IMR-90 (cell line): ENCODE measurements at regions not wholly inside any gene's neighbourhood (a gene's known extent, or its start where the extent isn't known, plus 50 kb on each side); places are given as distances from the start of the nearest gene placed in this dataset.

ENCODE experiments used
- ATAC-seq: fragments of 200-7000 bp; cut with Tn5 transposase; 2 replicates; pipeline ENCODE4 v1.9.1; 2020; ENCODE audit warnings: low read depth, mild to moderate bottlenecking, moderate library complexity
- BruUV-seq: library from RNA; stranded (reverse); fragments of 400-500 nt; replicated peaks from 2 replicates; lab custom pipeline; 2021; lab: Mats Ljungman, UMichigan
- CTCF ChIA-PET: fragments of 300-600 bp; formaldehyde crosslinking; extraction: SDS; loops from one replicate; lab custom pipeline; 2021; ENCODE audit warnings: antibody characterized with exemption; lab: Yijun Ruan, JAX
- POLR2A ChIA-PET: fragments of 300-600 bp; sonication (Branson Sonifier 250); formaldehyde crosslinking; loops from one replicate; lab custom pipeline; 2022; ENCODE audit warnings: antibody characterized with exemption; ENCODE audit not compliant: unreplicated experiment; lab: Charles Lee
- DNase-seq: peaks from one replicate; pipeline ENCODE4 v3.0.0; 2013
- H2AFZ ChIP-seq: replicated peaks from 2 replicates; pipeline ENCODE3; 2013; ENCODE audit warnings: low read length, mild to moderate bottlenecking; ENCODE audit not compliant: poor library complexity
- H2AK5ac ChIP-seq: 2 replicates; pipeline ENCODE4 v1.6.1; 2013; ENCODE audit warnings: low read depth, low read length, inconsistent platforms
- H2AK9ac ChIP-seq: replicated peaks from 2 replicates; pipeline ENCODE3; 2013; ENCODE audit warnings: mild to moderate bottlenecking, low read depth, low read length, moderate library complexity; ENCODE audit not compliant: poor library complexity
- H2BK120ac ChIP-seq: 2 replicates; pipeline ENCODE4 v1.6.1; 2013; ENCODE audit warnings: low read depth, low read length, inconsistent platforms
- H2BK15ac ChIP-seq: 3 replicates; pipeline ENCODE4 v1.6.1; 2013; ENCODE audit warnings: low read depth, low read length, inconsistent platforms
- H2BK20ac ChIP-seq: 2 replicates; pipeline ENCODE4 v1.6.1; 2013; ENCODE audit warnings: low read depth, mild to moderate bottlenecking, inconsistent platforms, low read length, moderate library complexity
- H2BK5ac ChIP-seq: 2 replicates; pipeline ENCODE4 v1.6.1; 2013; ENCODE audit warnings: mild to moderate bottlenecking, low read depth, low read length, inconsistent platforms; ENCODE audit not compliant: poor library complexity, severe bottlenecking
- H3K14ac ChIP-seq: replicated peaks from 2 replicates; pipeline ENCODE4 v1.6.1; 2013; ENCODE audit warnings: low read depth, low read length, inconsistent platforms
- H3K18ac ChIP-seq: 2 replicates; pipeline ENCODE4 v1.6.1; 2013; ENCODE audit warnings: low read depth, low read length, control low read depth
- H3K23ac ChIP-seq: 2 replicates; pipeline ENCODE4 v1.6.1; 2013; ENCODE audit warnings: low read depth, low read length, inconsistent platforms
- H3K27ac ChIP-seq: 2 replicates; pipeline ENCODE4 v1.5.1; 2013; ENCODE audit warnings: mild to moderate bottlenecking, control low read depth, low read length; ENCODE audit not compliant: insufficient read depth
- H3K27me3 ChIP-seq: 2 replicates; pipeline ENCODE4 v1.6.1; 2013; ENCODE audit warnings: low read length; ENCODE audit not compliant: control insufficient read depth, insufficient read depth
- H3K36me3 ChIP-seq: 2 replicates; pipeline ENCODE4 v1.6.1; 2013; ENCODE audit warnings: low read length, mixed read lengths; ENCODE audit not compliant: control insufficient read depth, insufficient read depth
- H3K4ac ChIP-seq: 2 replicates; pipeline ENCODE4 v1.6.1; 2013; ENCODE audit warnings: low read depth, low read length, inconsistent platforms
- H3K4me1 ChIP-seq: 2 replicates; pipeline ENCODE4 v1.6.1; 2013; ENCODE audit warnings: low read length, mixed read lengths; ENCODE audit not compliant: control insufficient read depth, insufficient read depth
- H3K4me2 ChIP-seq: 2 replicates; pipeline ENCODE4 v1.6.1; 2013; ENCODE audit warnings: low read depth, mild to moderate bottlenecking, control low read depth, low read length, moderate library complexity
- H3K4me3 ChIP-seq: 2 replicates; pipeline ENCODE4 v1.5.1; 2013; ENCODE audit warnings: low read depth, mild to moderate bottlenecking, control low read depth, low read length, moderate library complexity; ENCODE audit not compliant: insufficient read depth
- H3K56ac ChIP-seq: 2 replicates; pipeline ENCODE4 v1.6.1; 2013; ENCODE audit warnings: low read length, inconsistent platforms; ENCODE audit not compliant: insufficient read depth; ENCODE audit errors: extremely low read depth
- H3K79me1 ChIP-seq, 2 experiments: 2 replicates each; pipeline ENCODE4 v1.6.1; 2013; ENCODE audit warnings: low read length in 2 of 2, inconsistent platforms in 1 of 2, low read depth in 1 of 2
- H3K9ac ChIP-seq: 2 replicates; pipeline ENCODE4 v1.6.1; 2013; ENCODE audit warnings: low read depth, low read length, control low read depth
- H3K9me1 ChIP-seq: 2 replicates; pipeline ENCODE4 v1.6.1; 2013; ENCODE audit warnings: low read length, inconsistent platforms; ENCODE audit not compliant: insufficient read depth
- H3K9me3 ChIP-seq: 2 replicates; pipeline ENCODE4 v1.6.1; 2013; ENCODE audit warnings: low read length; ENCODE audit not compliant: control insufficient read depth, insufficient read depth
- H4K20me1 ChIP-seq: 2 replicates; pipeline ENCODE4 v1.6.1; 2013; ENCODE audit warnings: low read length, inconsistent platforms; ENCODE audit not compliant: insufficient read depth
- H4K5ac ChIP-seq: 2 replicates; pipeline ENCODE4 v1.6.1; 2013; ENCODE audit warnings: mild to moderate bottlenecking, low read depth, low read length, control low read depth
- H4K8ac ChIP-seq, 2 experiments: 2 replicates each; pipeline ENCODE4 v1.6.1; 2013; ENCODE audit warnings: low read depth in 2 of 2, low read length in 2 of 2, control low read depth in 1 of 2, inconsistent platforms in 1 of 2
- H4K91ac ChIP-seq: 2 replicates; pipeline ENCODE4 v1.6.1; 2013; ENCODE audit warnings: low read depth, low read length, inconsistent platforms; ENCODE audit not compliant: insufficient read depth
- BHLHE40 ChIP-seq: fragments of 150-350 bp; IDR thresholded peaks from 2 replicates; pipeline ENCODE4 v1.6.1; 2016; ENCODE audit warnings: mild to moderate bottlenecking, low read depth, low read length
- CEBPB ChIP-seq: IDR thresholded peaks from 2 replicates; pipeline ENCODE4 v1.6.1; 2012; ENCODE audit warnings: low read depth, low read length, improper control_type of control experiment
- CHD1 ChIP-seq: IDR thresholded peaks from 2 replicates; pipeline ENCODE4 v1.6.1; 2012; ENCODE audit warnings: low read depth, low read length, improper control_type of control experiment
- CTCF ChIP-seq: conservative IDR thresholded peaks from 2 replicates; pipeline ENCODE4 v1.5.1; 2012; ENCODE audit warnings: mild to moderate bottlenecking, low read depth, low read length, improper control_type of control experiment
- ELK1 ChIP-seq: fragments of 150-350 bp; IDR thresholded peaks from 2 replicates; pipeline ENCODE4 v1.6.1; 2016; ENCODE audit warnings: low read depth, mild to moderate bottlenecking, low read length, moderate library complexity, borderline replicate concordance
- FOS ChIP-seq: fragments of 150-350 bp; IDR thresholded peaks from 2 replicates; pipeline ENCODE4 v1.6.1; 2016; ENCODE audit warnings: low read depth, low read length
- MAFK ChIP-seq: IDR thresholded peaks from 2 replicates; pipeline ENCODE4 v1.6.1; 2012; ENCODE audit warnings: low read depth, low read length, improper control_type of control experiment
- MXI1 ChIP-seq: IDR thresholded peaks from 2 replicates; pipeline ENCODE4 v1.6.1; 2012; ENCODE audit warnings: low read depth, mild to moderate bottlenecking, low read length, moderate library complexity, borderline replicate concordance
- NFE2L2 ChIP-seq: fragments of 150-350 bp; IDR thresholded peaks from 2 replicates; pipeline ENCODE4 v1.6.1; 2016; ENCODE audit warnings: low read depth, mild to moderate bottlenecking, low read length
- POLR2A ChIP-seq: IDR thresholded peaks from 2 replicates; pipeline ENCODE4 v1.6.1; 2012; ENCODE audit warnings: mild to moderate bottlenecking, low read depth, low read length
- RAD21 ChIP-seq: IDR thresholded peaks from 2 replicates; pipeline ENCODE4 v1.6.1; 2012; ENCODE audit warnings: low read length, improper control_type of control experiment
- RFX5 ChIP-seq: IDR thresholded peaks from 2 replicates; pipeline ENCODE4 v1.8.0; 2012; ENCODE audit warnings: low read depth, mild to moderate bottlenecking, low read length, moderate library complexity
- SMC3 ChIP-seq: fragments of 150-350 bp; IDR thresholded peaks from 2 replicates; pipeline ENCODE4 v1.6.1; 2016; ENCODE audit warnings: low read depth, mild to moderate bottlenecking, antibody characterized with exemption, low read length, moderate library complexity
- USF2 ChIP-seq: fragments of 150-350 bp; IDR thresholded peaks from 2 replicates; pipeline ENCODE4 v1.6.1; 2017; ENCODE audit warnings: mild to moderate bottlenecking, antibody characterized with exemption, low read length, low read depth
- WGBS, 2 experiments: methylation state at CpG; one replicate each; pipeline versions ENCODE4 v1.1.5 to v1.1.7; 2013; ENCODE audit warnings: missing lambda C conversion rate in 2 of 2; ENCODE audit not compliant: insufficient read length in 1 of 2; ENCODE audit errors: extremely low coverage in 2 of 2; 5-methylcytosine and 5-hydroxymethylcytosine counted together
- dilution Hi-C: fragments of 300-500 bp; cut with HindIII; formaldehyde crosslinking; loops from one replicate; pipeline ENCODE4 v1.14.3; 2018; ENCODE audit warnings: low sequenced_read_pairs; ENCODE audit not compliant: unreplicated experiment
- in situ Hi-C: fragments of 300-500 bp; cut with MboI; formaldehyde crosslinking; loops from 3 replicates; pipeline ENCODE4 v1.14.3; 2019; ENCODE audit warnings: low sequenced_read_pairs, inconsistent platforms, mixed read lengths
- intact Hi-C: fragments of 100-400 bp; cut with micrococcal nuclease; formaldehyde crosslinking; loops from 2 replicates; pipeline ENCODE4 v1.10.0; 2022

DNA sequence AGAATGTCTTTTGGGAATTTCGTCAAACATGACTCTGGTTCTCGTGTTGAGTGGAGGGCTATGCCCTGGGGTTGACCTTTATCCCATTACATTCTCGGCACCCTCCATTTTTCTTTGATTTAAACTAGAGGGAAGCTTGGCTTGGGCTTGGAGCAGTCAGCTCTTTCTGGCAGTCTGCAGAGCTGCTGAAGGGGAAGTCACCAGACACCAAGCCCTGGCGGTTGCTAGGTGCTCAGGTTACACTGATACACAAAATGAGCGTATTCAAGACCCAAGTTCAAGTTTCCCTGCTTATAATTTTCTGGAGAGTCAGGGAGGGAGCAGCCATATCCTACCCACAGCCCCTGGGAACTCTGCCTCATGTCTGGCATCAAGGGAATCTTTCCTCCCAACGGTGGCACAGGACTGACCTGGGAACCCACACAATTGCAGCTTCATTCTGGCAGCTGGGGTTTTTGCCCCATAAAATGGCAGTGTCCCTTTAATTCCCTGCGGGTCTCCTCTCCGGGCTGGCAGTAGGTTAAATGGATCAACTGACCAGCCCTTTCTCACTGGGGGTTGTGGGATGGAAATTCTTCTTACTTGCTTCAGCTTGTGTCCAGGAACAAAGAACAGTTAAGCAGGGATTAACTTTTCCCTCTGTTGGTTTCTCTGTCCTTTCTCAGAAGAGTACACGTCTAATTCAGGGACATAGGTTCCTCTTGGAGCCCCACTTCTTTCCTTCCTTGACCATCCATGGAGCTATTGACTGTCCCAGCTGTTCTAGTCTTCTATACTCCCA is 110.0 kb upstream of the DLG1 start:
- ATAC-seq, result peak; percentile 59
- H3K79me1 ChIP-seq, result no peaks in the 10 kb centered on the region
- H3K27ac ChIP-seq, result no peak overlapping the region
- H2AFZ ChIP-seq, result no peak overlapping the region
- H3K14ac ChIP-seq, result no peak overlapping the region
- H4K8ac ChIP-seq, result no peak overlapping the region
- intact Hi-C loops (no loop called here), in situ Hi-C loops (no loop called here), dilution Hi-C loops (no loop called here)
- H3K18ac ChIP-seq, result no peak overlapping the region
- H3K36me3 ChIP-seq, result no peaks in the 10 kb centered on the region
- no peak overlapping the region for H2BK120ac ChIP-seq
- peaks cover 2% of the 10 kb centered on the region; the same call in 1 of the 2 replicates for H3K9me3 ChIP-seq
- peaks cover 35% of the 10 kb centered on the region for H3K27me3 ChIP-seq
- POLR2A ChIA-PET, result no interaction called here
- no peak overlapping the region for H3K9ac ChIP-seq
- TF ChIP-seq SMC3 (no peak), POLR2A (no peak), MXI1 (no peak), CHD1 (no peak), CTCF (no peak), BHLHE40 (no peak), MAFK (no peak), CEBPB (no peak), ELK1 (no peak), NFE2L2 (no peak), RFX5 (no peak), USF2 (no peak), RAD21 (no peak), FOS (no peak)
- 83% methylated on average over 1 of the region's 9 CpGs; no CpG with 5 or more reads in 1 of the 2 experiments for WGBS, 2 experiments
- H3K4ac ChIP-seq, result no peak overlapping the region
- no peak overlapping the region for H2BK5ac ChIP-seq
- no peaks in the 10 kb centered on the region for H3K9me1 ChIP-seq
- H4K91ac ChIP-seq, result no peak overlapping the region
- H3K23ac ChIP-seq, result no peak overlapping the region
- CTCF ChIA-PET, result no interaction called here
- H3K4me1 ChIP-seq, result no peaks in the 10 kb centered on the region
- H2AK9ac ChIP-seq, result no peak overlapping the region
- H4K20me1 ChIP-seq, result no peaks in the 10 kb centered on the region
- H3K4me3 ChIP-seq, result no peak overlapping the region
- no TSS peak for BruUV-seq
- H2AK5ac ChIP-seq, result no peak overlapping the region
- peak; percentile 41 for DNase-seq
- no peak overlapping the region for H3K4me2 ChIP-seq
- H3K56ac ChIP-seq, result no peak overlapping the region
- H4K5ac ChIP-seq, result no peak overlapping the region
- H2BK15ac ChIP-seq, result no peak overlapping the region
- no peak overlapping the region for H2BK20ac ChIP-seq
